T-helper 22 cell (primary cell): ENCODE measurements at regions not wholly inside any gene's neighbourhood (a gene's known extent, or its start where the extent isn't known, plus 50 kb on each side); places are given as distances from the start of the nearest gene placed in this dataset.

Experiments
- DNase-seq: peaks from one replicate; pipeline ENCODE4 v3.0.0-alpha.2; 2020; ENCODE audit warnings: low read depth

GRCh38 chr14:53517270-53517960 lies 364.3 kb upstream of the DDHD1 start:
- no peak for DNase-seq

GRCh38 chr14:53516261-53516774 lies 363.2 kb upstream of the DDHD1 start:
- no peak for DNase-seq

- no peak for DNase-seq
These were observed 362.2 kb upstream of the DDHD1 start for GRCh38 chr14:53515276-53515675.

- no peak for DNase-seq
These were observed 361.1 kb upstream of the DDHD1 start for GRCh38 chr14:53514197-53514596.

- DNase-seq, result no peak
These were observed 357.3 kb upstream of the DDHD1 start for GRCh38 chr14:53510281-53510912.

GRCh38 chr14:53509276-53510244 lies 356.4 kb upstream of the DDHD1 start:
- no peak for DNase-seq

GRCh38 chr14:53501361-53502211 lies 348.5 kb upstream of the DDHD1 start:
- no peak for DNase-seq

GRCh38 chr14:53500191-53500590 lies 347.1 kb upstream of the DDHD1 start:
- DNase-seq, result no peak

GRCh38 chr14:53496668-53497067 lies 343.5 kb upstream of the DDHD1 start:
- DNase-seq, result no peak

GRCh38 chr14:53495846-53496343 lies 342.8 kb upstream of the DDHD1 start:
- DNase-seq, result no peak

GRCh38 chr14:53494587-53494986 lies 341.5 kb upstream of the DDHD1 start:
- DNase-seq, result no peak

- no peak for DNase-seq
These were observed 340.7 kb upstream of the DDHD1 start for GRCh38 chr14:53493860-53494259.

GRCh38 chr14:53493320-53493719 lies 340.2 kb upstream of the DDHD1 start:
- no peak for DNase-seq

- no peak for DNase-seq
These were observed 338.8 kb upstream of the DDHD1 start for GRCh38 chr14:53491884-53492277.

GRCh38 chr14:53491256-53491883 lies 338.2 kb upstream of the DDHD1 start:
- no peak for DNase-seq

GRCh38 chr14:53478174-53478573 lies 325.1 kb upstream of the DDHD1 start:
- no peak for DNase-seq

GRCh38 chr14:53473480-53473879 lies 320.4 kb upstream of the DDHD1 start:
- DNase-seq, result no peak

- DNase-seq, result no peak
These were observed 319.2 kb upstream of the DDHD1 start for GRCh38 chr14:53472306-53472705.

- DNase-seq, result no peak
These were observed 317.4 kb upstream of the DDHD1 start for GRCh38 chr14:53470351-53471043.

GRCh38 chr14:53468876-53469275 lies 315.8 kb upstream of the DDHD1 start:
- no peak for DNase-seq
